Left lung (tissue), 4 donors: ENCODE measurements at regions not wholly inside any gene's neighbourhood (a gene's known extent, or its start where the extent isn't known, plus 50 kb on each side); places are given as distances from the start of the nearest gene placed in this dataset.

Experiments
- ATAC-seq: fragments of 200-7000 bp; cut with Tn5 transposase; one replicate; pipeline ENCODE4 v1.9.1; 2020; ENCODE audit warnings: moderate library complexity
- DNase-seq, 4 donors: peaks; one replicate each; pipeline ENCODE4 v3.0.0-alpha.2; 2013 to 2020
- H3K27ac ChIP-seq, 2 donors: fragments of 200-600 bp; sonication (generic) in 1 of 2; one replicate each; pipeline versions ENCODE4 v1.5.0 to v1.8.0; 2020 to 2021
- H3K27me3 ChIP-seq, 2 donors: fragments of 200-600 bp; sonication (generic) in 1 of 2; one replicate each; pipeline versions ENCODE4 v1.5.0 to v1.8.0; 2020 to 2021
- H3K36me3 ChIP-seq, 2 donors: fragments of 200-600 bp; sonication (generic) in 1 of 2; one replicate each; pipeline versions ENCODE4 v1.5.0 to v1.8.0; 2020 to 2021
- H3K4me1 ChIP-seq, 2 donors: fragments of 200-600 bp; one replicate each; pipeline ENCODE4 v1.8.0; 2021
- H3K4me3 ChIP-seq, 2 donors: fragments of 200-600 bp; sonication (generic) in 1 of 2; one replicate each; pipeline versions ENCODE4 v1.5.0 to v1.8.0; 2020 to 2021; ENCODE audit warnings: mild to moderate bottlenecking in 1 of 2
- H3K9me3 ChIP-seq, 2 donors: fragments of 200-600 bp; sonication (generic) in 1 of 2; one replicate each; pipeline versions ENCODE4 v1.5.0 to v1.8.0; 2020 to 2021
- intact Hi-C, 2 donors: fragments of 100-400 bp; cut with DNase I; formaldehyde crosslinking; loops; one replicate each; pipeline versions ENCODE4 v1.11.2 to v1.14.2; 2022
- TF ChIP-seq, protein P1 (sequence below), 2 donors: fragments of 200-600 bp; sonication (generic) in 1 of 2; IDR thresholded peaks; one replicate each; pipeline versions ENCODE4 v1.5.0 to v1.8.0; 2021; ENCODE audit warnings: antibody characterized with exemption in 2 of 2
- donor health status: DM: no; HTN: yes; CAD: no.
- donor health status: DM: no; HTN: no; CAD: no.

DNA sequence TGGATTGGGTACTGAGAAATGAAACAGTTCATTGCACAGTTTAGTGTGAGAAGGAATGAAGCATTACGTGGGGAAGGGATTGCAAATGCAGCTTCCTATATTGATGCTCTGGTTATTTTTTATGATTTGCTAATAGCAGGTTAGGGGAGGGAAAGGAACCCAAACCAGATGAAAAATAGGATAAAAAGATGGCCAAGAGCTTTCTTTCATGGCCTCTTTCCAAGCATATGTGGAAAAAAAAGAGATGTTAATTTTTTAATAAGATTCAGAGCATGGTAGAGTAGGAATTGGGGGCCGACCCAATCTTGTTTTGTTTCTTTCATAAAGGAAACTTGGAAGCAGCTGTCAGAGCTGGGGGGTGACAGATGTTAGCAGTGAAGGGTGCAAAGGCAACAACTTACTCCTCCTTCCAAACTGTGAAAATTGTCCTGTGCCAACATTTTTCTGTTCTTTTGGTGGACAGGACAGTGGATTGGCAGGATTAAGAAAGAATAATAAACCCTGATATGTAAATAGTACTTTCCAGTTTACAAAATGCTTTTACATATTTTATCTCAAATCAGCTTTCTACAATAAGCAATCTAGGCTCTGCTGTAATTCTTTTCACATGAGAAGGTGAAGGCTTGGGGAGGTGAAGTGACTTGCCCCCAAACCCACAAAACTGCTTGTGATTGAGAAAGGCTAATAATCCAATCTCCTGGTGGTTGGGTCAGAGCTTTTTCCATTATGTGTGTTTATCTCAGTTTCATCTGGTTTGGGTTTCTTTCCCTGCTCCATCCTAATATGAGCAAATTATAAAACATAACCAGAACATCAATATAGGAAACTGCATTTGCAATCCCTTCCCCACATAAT is 270.1 kb downstream of the ETAA1 start:
- Histone ChIP-seq H3K36me3 (no peaks in the 10 kb centered on the region), H3K4me1 (no peaks in the 10 kb centered on the region), H3K9me3 (no peaks in the 10 kb centered on the region), H3K4me3 (no peak overlapping the region), H3K27me3 (no peaks in the 10 kb centered on the region), H3K27ac (no peak overlapping the region)
- DNase-seq (no peak), ATAC-seq (no peak)
- TF ChIP-seq, protein P1, sequence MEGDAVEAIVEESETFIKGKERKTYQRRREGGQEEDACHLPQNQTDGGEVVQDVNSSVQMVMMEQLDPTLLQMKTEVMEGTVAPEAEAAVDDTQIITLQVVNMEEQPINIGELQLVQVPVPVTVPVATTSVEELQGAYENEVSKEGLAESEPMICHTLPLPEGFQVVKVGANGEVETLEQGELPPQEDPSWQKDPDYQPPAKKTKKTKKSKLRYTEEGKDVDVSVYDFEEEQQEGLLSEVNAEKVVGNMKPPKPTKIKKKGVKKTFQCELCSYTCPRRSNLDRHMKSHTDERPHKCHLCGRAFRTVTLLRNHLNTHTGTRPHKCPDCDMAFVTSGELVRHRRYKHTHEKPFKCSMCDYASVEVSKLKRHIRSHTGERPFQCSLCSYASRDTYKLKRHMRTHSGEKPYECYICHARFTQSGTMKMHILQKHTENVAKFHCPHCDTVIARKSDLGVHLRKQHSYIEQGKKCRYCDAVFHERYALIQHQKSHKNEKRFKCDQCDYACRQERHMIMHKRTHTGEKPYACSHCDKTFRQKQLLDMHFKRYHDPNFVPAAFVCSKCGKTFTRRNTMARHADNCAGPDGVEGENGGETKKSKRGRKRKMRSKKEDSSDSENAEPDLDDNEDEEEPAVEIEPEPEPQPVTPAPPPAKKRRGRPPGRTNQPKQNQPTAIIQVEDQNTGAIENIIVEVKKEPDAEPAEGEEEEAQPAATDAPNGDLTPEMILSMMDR (IDR thresholded peaks at IDR 0.05) = no peak
- intact Hi-C loops = no loop called here

DNA sequence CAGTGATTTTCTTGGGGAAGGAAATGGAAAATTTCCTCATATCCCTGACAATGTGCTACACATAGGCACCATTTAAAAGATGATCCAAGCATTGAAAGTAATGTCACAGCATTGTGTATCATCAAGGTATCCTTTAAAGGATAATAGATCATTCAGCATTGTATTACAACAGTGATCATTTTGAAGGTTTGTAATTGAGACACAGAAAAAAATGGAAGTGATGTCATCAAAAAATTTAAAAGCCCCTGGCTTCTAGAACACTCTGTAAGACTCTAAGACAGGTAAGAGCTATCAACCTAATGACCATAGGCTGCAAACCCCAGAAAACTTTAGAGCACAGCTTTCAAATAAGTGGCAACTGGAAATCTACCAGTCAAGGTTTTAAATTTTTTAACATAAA is 271.4 kb downstream of the ETAA1 start:
- H3K4me1 ChIP-seq = no peaks in the 10 kb centered on the region
- no peak for ATAC-seq
- H3K4me3 ChIP-seq = no peak overlapping the region
- TF ChIP-seq, protein P1 (IDR thresholded peaks at IDR 0.05) = no peak
- no peaks in the 10 kb centered on the region for H3K9me3 ChIP-seq
- no peaks in the 10 kb centered on the region for H3K36me3 ChIP-seq
- intact Hi-C loops = no loop called here
- no peak for DNase-seq
- H3K27me3 ChIP-seq = no peaks in the 10 kb centered on the region
- H3K27ac ChIP-seq = no peak overlapping the region

DNA sequence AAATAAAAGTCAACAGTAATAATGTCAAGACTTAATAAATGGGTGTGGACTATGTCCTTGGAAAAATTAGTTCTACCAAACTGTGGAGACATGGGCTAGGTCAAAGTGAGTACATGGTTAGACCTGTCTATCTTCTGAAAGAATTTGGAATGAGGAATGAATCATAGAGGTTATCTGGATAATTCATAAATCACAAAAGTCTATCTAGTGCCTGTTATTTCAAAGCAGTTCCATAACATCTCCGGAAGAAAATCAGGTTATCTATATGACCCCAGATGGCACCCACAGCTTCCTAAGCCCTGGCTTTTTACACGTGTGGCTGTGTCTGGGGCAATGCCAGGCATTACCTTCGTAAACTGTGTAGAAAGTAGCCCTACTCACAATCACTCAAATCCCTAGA is 272.0 kb downstream of the ETAA1 start:
- ATAC-seq = no peak
- no peaks in the 10 kb centered on the region for H3K27me3 ChIP-seq
- H3K27ac ChIP-seq = no peak overlapping the region
- TF ChIP-seq, protein P1 (IDR thresholded peaks at IDR 0.05) = no peak
- no peaks in the 10 kb centered on the region for H3K9me3 ChIP-seq
- intact Hi-C loops = no loop called here
- no peak overlapping the region for H3K4me3 ChIP-seq
- DNase-seq = no peak
- no peaks in the 10 kb centered on the region for H3K4me1 ChIP-seq
- no peaks in the 10 kb centered on the region for H3K36me3 ChIP-seq

DNA sequence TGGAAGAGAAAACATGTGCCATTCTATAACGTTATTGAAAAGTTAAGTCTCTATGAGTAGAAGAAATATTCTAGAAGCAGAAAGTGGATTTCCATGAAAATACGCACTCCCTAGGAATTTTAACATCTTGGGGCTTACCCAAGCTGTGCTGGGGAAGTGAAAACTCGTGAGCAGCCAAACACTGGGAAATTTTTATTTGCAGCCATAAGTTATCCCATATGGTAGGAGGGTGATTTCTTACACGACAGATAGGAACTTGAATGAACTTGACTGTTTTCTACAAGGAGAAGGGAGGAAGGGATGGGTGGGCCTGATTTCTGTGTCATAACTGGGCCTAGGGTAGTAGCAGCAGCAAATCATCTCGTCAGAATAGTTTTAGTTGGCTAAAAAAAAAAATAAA is 272.6 kb downstream of the ETAA1 start:
- Histone ChIP-seq H3K27me3 (no peaks in the 10 kb centered on the region), H3K4me3 (no peak overlapping the region), H3K4me1 (no peaks in the 10 kb centered on the region), H3K36me3 (no peaks in the 10 kb centered on the region), H3K9me3 (no peaks in the 10 kb centered on the region), H3K27ac (no peak overlapping the region)
- intact Hi-C loops = no loop called here
- TF ChIP-seq, protein P1 (IDR thresholded peaks at IDR 0.05) = no peak
- no peak for DNase-seq
- no peak for ATAC-seq

DNA sequence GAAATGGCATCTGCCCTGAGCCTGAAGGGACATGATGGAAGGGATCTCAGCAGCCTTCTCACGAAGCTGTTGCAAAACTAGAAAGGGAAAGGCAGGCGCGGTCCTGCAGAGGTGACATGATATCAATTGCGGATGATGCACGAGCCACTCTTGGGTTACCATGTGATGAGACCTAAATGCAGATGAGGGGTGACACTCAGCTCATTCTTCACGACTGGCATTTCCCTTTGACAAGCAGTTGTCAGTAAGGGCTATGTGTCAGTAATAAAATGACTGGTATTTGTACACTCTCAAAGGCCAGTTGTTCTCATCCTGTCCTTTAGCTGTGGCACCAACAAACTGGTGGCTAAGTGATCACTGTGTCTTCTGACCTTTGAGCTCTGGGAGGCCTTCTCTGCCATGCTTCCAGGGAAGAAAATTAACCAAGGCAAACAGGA is 273.6 kb downstream of the ETAA1 start:
- intact Hi-C loops = no loop called here
- DNase-seq = no peak
- Histone ChIP-seq H3K27ac (no peak overlapping the region), H3K4me1 (no peaks in the 10 kb centered on the region), H3K27me3 (no peaks in the 10 kb centered on the region), H3K36me3 (no peaks in the 10 kb centered on the region), H3K4me3 (no peak overlapping the region), H3K9me3 (no peaks in the 10 kb centered on the region)
- TF ChIP-seq, protein P1 (IDR thresholded peaks at IDR 0.05) = no peak
- no peak for ATAC-seq
